Keratinocyte (primary cell): ENCODE measurements at regions not wholly inside any gene's neighbourhood (a gene's known extent, or its start where the extent isn't known, plus 50 kb on each side); places are given as distances from the start of the nearest gene placed in this dataset.

Experiments
- EZH2 ChIP-seq: IDR thresholded peaks from one replicate; pipeline ENCODE4 v1.6.1; 2012; ENCODE audit warnings: inconsistent platforms, mild to moderate bottlenecking, low read length, moderate library complexity
- TF ChIP-seq, protein P1 (sequence below), 3 experiments: IDR thresholded peaks in 1 of 3; conservative IDR thresholded peaks in 1 of 3; optimal IDR thresholded peaks in 1 of 3; 2 replicates in 2 of 3; 3 replicates in 1 of 3; pipeline versions ENCODE3 to v1.5.1; 2011; ENCODE audit warnings: low read length in 3 of 3, mild to moderate bottlenecking in 3 of 3, moderate library complexity in 2 of 3, control low read depth in 1 of 3, inconsistent platforms in 1 of 3; ENCODE audit not compliant: insufficient read depth in 2 of 3; ENCODE audit errors: extremely low read depth in 1 of 3

GRCh38 chr12:19000836-19001235 lies 128.7 kb upstream of the PLEKHA5 start:
- TF ChIP-seq, protein P1, sequence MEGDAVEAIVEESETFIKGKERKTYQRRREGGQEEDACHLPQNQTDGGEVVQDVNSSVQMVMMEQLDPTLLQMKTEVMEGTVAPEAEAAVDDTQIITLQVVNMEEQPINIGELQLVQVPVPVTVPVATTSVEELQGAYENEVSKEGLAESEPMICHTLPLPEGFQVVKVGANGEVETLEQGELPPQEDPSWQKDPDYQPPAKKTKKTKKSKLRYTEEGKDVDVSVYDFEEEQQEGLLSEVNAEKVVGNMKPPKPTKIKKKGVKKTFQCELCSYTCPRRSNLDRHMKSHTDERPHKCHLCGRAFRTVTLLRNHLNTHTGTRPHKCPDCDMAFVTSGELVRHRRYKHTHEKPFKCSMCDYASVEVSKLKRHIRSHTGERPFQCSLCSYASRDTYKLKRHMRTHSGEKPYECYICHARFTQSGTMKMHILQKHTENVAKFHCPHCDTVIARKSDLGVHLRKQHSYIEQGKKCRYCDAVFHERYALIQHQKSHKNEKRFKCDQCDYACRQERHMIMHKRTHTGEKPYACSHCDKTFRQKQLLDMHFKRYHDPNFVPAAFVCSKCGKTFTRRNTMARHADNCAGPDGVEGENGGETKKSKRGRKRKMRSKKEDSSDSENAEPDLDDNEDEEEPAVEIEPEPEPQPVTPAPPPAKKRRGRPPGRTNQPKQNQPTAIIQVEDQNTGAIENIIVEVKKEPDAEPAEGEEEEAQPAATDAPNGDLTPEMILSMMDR (optimal IDR thresholded peaks at IDR 0.05 in 1 of 3, IDR thresholded peaks at IDR 0.05 in 1 of 3, conservative IDR thresholded peaks at IDR 0.05 in 1 of 3; ENCODE audit: extremely low read depth in 1 of 3, insufficient read depth in 2 of 3, low read length in 3 of 3): no peak
- no peak for TF ChIP-seq EZH2
